Liver (tissue), 3 donors: ENCODE measurements at regions not wholly inside any gene's neighbourhood (a gene's known extent, or its start where the extent isn't known, plus 50 kb on each side); places are given as distances from the start of the nearest gene placed in this dataset.

Experiments used
- ATF3 ChIP-seq: IDR thresholded peaks from 2 replicates; pipeline ENCODE4 v1.6.1; 2016; ENCODE audit warnings: antibody characterized with exemption
- CTCF ChIP-seq: fragments of 150-350 bp; IDR thresholded peaks from 2 replicates; pipeline ENCODE4 v1.5.1; 2017; ENCODE audit warnings: improper control_type of control experiment, low read depth, low read length; ENCODE audit not compliant: missing input control
- EGR1 ChIP-seq, 2 donors: IDR thresholded peaks; 2 replicates each; pipeline ENCODE4 v1.6.1; 2016 to 2018; ENCODE audit warnings: antibody characterized with exemption in 2 of 2, low read depth in 2 of 2
- GABPA ChIP-seq, 2 donors: IDR thresholded peaks in 1 of 2; conservative IDR thresholded peaks in 1 of 2; 2 replicates each; pipeline ENCODE4 v1.6.1; 2016; ENCODE audit warnings: antibody characterized with exemption in 2 of 2, mild to moderate bottlenecking in 1 of 2, moderate library complexity in 1 of 2
- JUND ChIP-seq, 2 donors: IDR thresholded peaks; 2 replicates each; pipeline ENCODE4 v1.6.1; 2016; ENCODE audit warnings: antibody characterized with exemption in 2 of 2
- MAX ChIP-seq: IDR thresholded peaks from 2 replicates; pipeline ENCODE4 v1.6.1; 2016; ENCODE audit warnings: antibody characterized with exemption
- RAD21 ChIP-seq, 2 donors: IDR thresholded peaks; 2 replicates each; pipeline ENCODE4 v1.6.1; 2016; ENCODE audit warnings: antibody characterized with exemption in 2 of 2, mild to moderate bottlenecking in 2 of 2
- REST ChIP-seq: IDR thresholded peaks from 2 replicates; pipeline ENCODE4 v1.6.1; 2016; ENCODE audit warnings: antibody characterized with exemption, mild to moderate bottlenecking
- TAF1 ChIP-seq: conservative IDR thresholded peaks from 2 replicates; pipeline ENCODE4 v1.6.1; 2016; ENCODE audit warnings: antibody characterized with exemption, mild to moderate bottlenecking
- donor health status: healthy.
- donor health status: healthy.

GRCh38 chr9:99748676-99749075 is 73.0 kb upstream of the NR4A3 start:
- TF ChIP-seq CTCF (no peak), TAF1 (no peak), ATF3 (no peak), REST (no peak), JUND (IDR thresholded peaks at IDR 0.05) (no peak), MAX (no peak), GABPA (IDR thresholded peaks at IDR 0.05 in 1 of 2, conservative IDR thresholded peaks at IDR 0.05 in 1 of 2) (no peak), RAD21 (IDR thresholded peaks at IDR 0.05) (no peak), EGR1 (IDR thresholded peaks at IDR 0.05; ENCODE audit: low read depth in 2 of 2) (no peak)
